ENCODE measurements at regions not wholly inside any gene's neighbourhood (a gene's known extent, or its start where the extent isn't known, plus 50 kb on each side); places are given as distances from the start of the nearest gene placed in this dataset.

- Mint-ChIP-seq H3K4me3 (no peak overlapping the region), H3K9me3 (no peaks in the 10 kb centered on the region), H3K27me3 (no peaks in the 10 kb centered on the region), H3K36me3 (no peaks in the 10 kb centered on the region), H3K4me1 (peaks cover 0 to 15% (median 11%) of the 10 kb centered on the region in 7 donors), H3K27ac (peak overlapping the region in 3 of 9 donors; percentile 56 to 76 (median 65))
- Histone ChIP-seq H3K4me3 (ENCODE audit: low read length) (no peak overlapping the region), H3K4me1 (ENCODE audit: control insufficient read depth in 2 of 2, insufficient read depth in 2 of 2, low read length in 2 of 2) (peaks cover 0 to 18% of the 10 kb centered on the region in 2 donors), H3K27ac (ENCODE audit: low read depth, low read length) (no peak overlapping the region), H3K36me3 (ENCODE audit: control insufficient read depth in 2 of 3, insufficient read depth in 3 of 3, low read length in 3 of 3) (no peaks in the 10 kb centered on the region), H3K27me3 (ENCODE audit: control insufficient read depth in 2 of 2, insufficient read depth in 2 of 2, low read length in 2 of 2) (no peaks in the 10 kb centered on the region), H3K9me3 (ENCODE audit: control insufficient read depth in 2 of 3, low read length in 3 of 3) (no peaks in the 10 kb centered on the region)
- CTCF ChIA-PET, result interaction anchor here (0.6 kb wide), 1 partner anchor 91 kb away, joined by 3 read pairs; no protein-coding TSS in a partner anchor
- POLR2A ChIA-PET, result no interaction called here
- no peak for DNase-seq
- intact Hi-C loops (cut with micrococcal nuclease), result no loop called here
- no peak for ATAC-seq
Observed at GRCh38 chr2:239747771-239748170, 277.4 kb downstream of the NDUFA10 start.

- no peaks in the 10 kb centered on the region for H3K9me3 Mint-ChIP-seq
- ChIA-PET POLR2A (no interaction called here), CTCF (interaction anchor here (0.6 kb wide), 1 partner anchor 92 kb away, joined by 3 read pairs; no protein-coding TSS in a partner anchor)
- H3K27me3 Mint-ChIP-seq, result no peaks in the 10 kb centered on the region
- ATAC-seq (no peak), DNase-seq (no peak)
- no peak overlapping the region for H3K4me3 Mint-ChIP-seq
- no peak overlapping the region for H3K4me3 ChIP-seq (ENCODE audit: low read length)
- H3K36me3 ChIP-seq (ENCODE audit: control insufficient read depth in 2 of 3, insufficient read depth in 3 of 3, low read length in 3 of 3), result no peaks in the 10 kb centered on the region
- no peaks in the 10 kb centered on the region for H3K36me3 Mint-ChIP-seq
- H3K27ac Mint-ChIP-seq, result peak overlapping the region in 1 of 9 donors; percentile 76
- peaks cover 0 to 13% (median 9%) of the 10 kb centered on the region in 7 donors for H3K4me1 Mint-ChIP-seq
- H3K27me3 ChIP-seq (ENCODE audit: control insufficient read depth in 2 of 2, insufficient read depth in 2 of 2, low read length in 2 of 2), result no peaks in the 10 kb centered on the region
- intact Hi-C loops (cut with micrococcal nuclease), result no loop called here
- peaks cover 0 to 14% of the 10 kb centered on the region in 2 donors for H3K4me1 ChIP-seq (ENCODE audit: control insufficient read depth in 2 of 2, insufficient read depth in 2 of 2, low read length in 2 of 2)
- H3K9me3 ChIP-seq (ENCODE audit: control insufficient read depth in 2 of 3, low read length in 3 of 3), result no peaks in the 10 kb centered on the region
- H3K27ac ChIP-seq (ENCODE audit: low read depth, low read length), result no peak overlapping the region
Observed at GRCh38 chr2:239747274-239747673, 277.9 kb downstream of the NDUFA10 start.

- H3K9me3 ChIP-seq (ENCODE audit: control insufficient read depth in 2 of 3, low read length in 3 of 3), result no peaks in the 10 kb centered on the region
- no peak overlapping the region for H3K4me3 ChIP-seq (ENCODE audit: low read length)
- intact Hi-C loops (cut with micrococcal nuclease), result no loop called here
- H3K27me3 ChIP-seq (ENCODE audit: control insufficient read depth in 2 of 2, insufficient read depth in 2 of 2, low read length in 2 of 2), result no peaks in the 10 kb centered on the region
- H3K27me3 Mint-ChIP-seq, result no peaks in the 10 kb centered on the region
- no peak overlapping the region for H3K27ac Mint-ChIP-seq
- H3K36me3 Mint-ChIP-seq, result no peaks in the 10 kb centered on the region
- H3K4me1 ChIP-seq (ENCODE audit: control insufficient read depth in 2 of 2, insufficient read depth in 2 of 2, low read length in 2 of 2), result peaks cover 0 to 8% of the 10 kb centered on the region in 2 donors
- no peak for ATAC-seq
- no peak for DNase-seq
- ChIA-PET CTCF (no interaction called here), POLR2A (no interaction called here)
- peaks cover 0 to 7% (median 3%) of the 10 kb centered on the region in 7 donors for H3K4me1 Mint-ChIP-seq
- H3K36me3 ChIP-seq (ENCODE audit: control insufficient read depth in 2 of 3, insufficient read depth in 3 of 3, low read length in 3 of 3), result no peaks in the 10 kb centered on the region
- H3K27ac ChIP-seq (ENCODE audit: low read depth, low read length), result no peak overlapping the region
- no peak overlapping the region for H3K4me3 Mint-ChIP-seq
- H3K9me3 Mint-ChIP-seq, result no peaks in the 10 kb centered on the region
Observed at GRCh38 chr2:239746559-239747246, 278.4 kb downstream of the NDUFA10 start.

GRCh38 chr2:239745386-239746227 is 279.5 kb downstream of the NDUFA10 start:
- Histone ChIP-seq H3K4me3 (ENCODE audit: low read length) (no peak overlapping the region), H3K9me3 (ENCODE audit: control insufficient read depth in 2 of 3, low read length in 3 of 3) (no peaks in the 10 kb centered on the region), H3K36me3 (ENCODE audit: control insufficient read depth in 2 of 3, insufficient read depth in 3 of 3, low read length in 3 of 3) (no peaks in the 10 kb centered on the region), H3K4me1 (ENCODE audit: control insufficient read depth in 2 of 2, insufficient read depth in 2 of 2, low read length in 2 of 2) (no peaks in the 10 kb centered on the region), H3K27me3 (ENCODE audit: control insufficient read depth in 2 of 2, insufficient read depth in 2 of 2, low read length in 2 of 2) (no peaks in the 10 kb centered on the region), H3K27ac (ENCODE audit: low read depth, low read length) (no peak overlapping the region)
- POLR2A ChIA-PET, result no interaction called here
- DNase-seq (no peak), ATAC-seq (no peak)
- Mint-ChIP-seq H3K4me1 (peaks cover 0 to 5% (median 0%) of the 10 kb centered on the region in 7 donors), H3K27me3 (no peaks in the 10 kb centered on the region), H3K9me3 (no peaks in the 10 kb centered on the region), H3K36me3 (no peaks in the 10 kb centered on the region), H3K4me3 (no peak overlapping the region), H3K27ac (no peak overlapping the region)
- intact Hi-C loops (cut with micrococcal nuclease), result no loop called here
- CTCF ChIA-PET, result no interaction called here

GRCh38 chr2:239744706-239745340 is 280.3 kb downstream of the NDUFA10 start:
- ChIA-PET CTCF (no interaction called here), POLR2A (no interaction called here)
- Mint-ChIP-seq H3K27ac (no peak overlapping the region), H3K4me3 (no peak overlapping the region), H3K27me3 (no peaks in the 10 kb centered on the region), H3K36me3 (no peaks in the 10 kb centered on the region), H3K4me1 (peaks cover 0 to 4% (median 0%) of the 10 kb centered on the region in 7 donors), H3K9me3 (no peaks in the 10 kb centered on the region)
- DNase-seq (no peak), ATAC-seq (no peak)
- no peaks in the 10 kb centered on the region for H3K4me1 ChIP-seq (ENCODE audit: control insufficient read depth in 2 of 2, insufficient read depth in 2 of 2, low read length in 2 of 2)
- no peaks in the 10 kb centered on the region for H3K27me3 ChIP-seq (ENCODE audit: control insufficient read depth in 2 of 2, insufficient read depth in 2 of 2, low read length in 2 of 2)
- no peak overlapping the region for H3K4me3 ChIP-seq (ENCODE audit: low read length)
- H3K36me3 ChIP-seq (ENCODE audit: control insufficient read depth in 2 of 3, insufficient read depth in 3 of 3, low read length in 3 of 3), result no peaks in the 10 kb centered on the region
- intact Hi-C loops (cut with micrococcal nuclease), result no loop called here
- H3K9me3 ChIP-seq (ENCODE audit: control insufficient read depth in 2 of 3, low read length in 3 of 3), result no peaks in the 10 kb centered on the region
- no peak overlapping the region for H3K27ac ChIP-seq (ENCODE audit: low read depth, low read length)

- H3K9me3 Mint-ChIP-seq, result no peaks in the 10 kb centered on the region
- no peaks in the 10 kb centered on the region for H3K27me3 Mint-ChIP-seq
- Histone ChIP-seq H3K36me3 (ENCODE audit: control insufficient read depth in 2 of 3, insufficient read depth in 3 of 3, low read length in 3 of 3) (no peaks in the 10 kb centered on the region), H3K27ac (ENCODE audit: low read depth, low read length) (no peak overlapping the region), H3K4me3 (ENCODE audit: low read length) (no peak overlapping the region), H3K4me1 (ENCODE audit: control insufficient read depth in 2 of 2, insufficient read depth in 2 of 2, low read length in 2 of 2) (no peaks in the 10 kb centered on the region), H3K27me3 (ENCODE audit: control insufficient read depth in 2 of 2, insufficient read depth in 2 of 2, low read length in 2 of 2) (no peaks in the 10 kb centered on the region), H3K9me3 (ENCODE audit: control insufficient read depth in 2 of 3, low read length in 3 of 3) (no peaks in the 10 kb centered on the region)
- DNase-seq (no peak), ATAC-seq (no peak)
- intact Hi-C loops (cut with micrococcal nuclease), result no loop called here
- POLR2A ChIA-PET, result no interaction called here
- H3K4me1 Mint-ChIP-seq, result peaks cover 0 to 4% (median 0%) of the 10 kb centered on the region in 7 donors
- H3K36me3 Mint-ChIP-seq, result no peaks in the 10 kb centered on the region
- H3K4me3 Mint-ChIP-seq, result no peak overlapping the region
- CTCF ChIA-PET, result no interaction called here
- no peak overlapping the region for H3K27ac Mint-ChIP-seq
Observed at GRCh38 chr2:239743206-239743605, 281.9 kb downstream of the NDUFA10 start.
